ENCODE measurements at regions not wholly inside any gene's neighbourhood (a gene's known extent, or its start where the extent isn't known, plus 50 kb on each side); places are given as distances from the start of the nearest gene placed in this dataset.

DNA sequence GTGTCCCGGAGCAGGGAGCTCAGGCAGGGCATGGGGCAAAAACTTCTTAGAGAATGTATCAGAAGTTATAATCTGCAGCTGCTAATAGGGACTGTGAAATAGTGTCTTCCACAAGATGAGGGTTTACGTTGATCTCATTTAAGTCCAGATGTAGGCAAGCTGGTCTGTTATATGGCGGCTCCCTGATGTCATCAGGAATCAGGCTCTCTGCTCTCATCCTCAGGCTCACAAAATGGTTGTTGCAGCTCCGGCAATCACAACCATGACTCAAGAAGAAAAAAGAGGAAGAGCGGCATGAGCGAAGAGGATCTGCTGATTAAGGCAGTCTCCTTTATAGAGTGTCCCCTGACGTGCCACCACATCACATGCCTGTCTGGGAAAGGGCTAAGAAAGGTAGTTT is 191.3 kb downstream of the KLF5 start:
- no peak for DNase-seq
- Histone ChIP-seq H3K27me3 (ENCODE audit: control insufficient read depth in 1 of 2, insufficient read depth in 1 of 2, low read length in 2 of 2) (no peaks in the 10 kb centered on the region), H3K36me3 (ENCODE audit: control insufficient read depth in 1 of 2, insufficient read depth in 2 of 2, low read depth in 1 of 2, low read length in 2 of 2) (no peaks in the 10 kb centered on the region), H3K27ac (ENCODE audit: low read length, poor library complexity, severe bottlenecking) (no peak overlapping the region), H2AK5ac (ENCODE audit: low read length, severe bottlenecking) (no peak overlapping the region), H3K4me1 (ENCODE audit: control insufficient read depth, insufficient read depth, low read depth, low read length) (no peaks in the 10 kb centered on the region), H4K8ac (ENCODE audit: low read length) (no peak overlapping the region), H3K14ac (ENCODE audit: low read length in 2 of 2) (no peak overlapping the region), H4K91ac (ENCODE audit: low read length) (no peak overlapping the region), H3K23ac (ENCODE audit: low read length in 2 of 2) (no peak overlapping the region), H2BK5ac (ENCODE audit: low read depth, low read length, poor library complexity, severe bottlenecking) (no peak overlapping the region), H3K4me2 (ENCODE audit: low read length, poor library complexity, severe bottlenecking) (no peak overlapping the region), H2BK120ac (ENCODE audit: low read depth, low read length) (no peak overlapping the region), H3K9me3 (ENCODE audit: control insufficient read depth, low read length) (no peaks in the 10 kb centered on the region), H3K4me3 (ENCODE audit: insufficient read depth in 1 of 2, low read depth in 1 of 2, low read length in 2 of 2) (no peak overlapping the region), H2BK12ac (ENCODE audit: low read length in 2 of 2) (no peak overlapping the region), H2BK15ac (ENCODE audit: low read depth, poor library complexity, severe bottlenecking) (no peak overlapping the region), H3K4ac (ENCODE audit: low read depth in 1 of 2, low read length in 2 of 2) (no peak overlapping the region), H2AFZ (ENCODE audit: low read depth, low read length) (no peak overlapping the region), H3K18ac (ENCODE audit: low read depth in 1 of 2, low read length in 2 of 2) (no peak overlapping the region), H3K79me1 (replicated peaks; ENCODE audit: low read length, poor library complexity, severe bottlenecking) (no peaks in the 10 kb centered on the region), H3K9ac (ENCODE audit: low read length) (no peak overlapping the region)
- 99% methylated on average over 7 of the region's 7 CpGs for WGBS

DNA sequence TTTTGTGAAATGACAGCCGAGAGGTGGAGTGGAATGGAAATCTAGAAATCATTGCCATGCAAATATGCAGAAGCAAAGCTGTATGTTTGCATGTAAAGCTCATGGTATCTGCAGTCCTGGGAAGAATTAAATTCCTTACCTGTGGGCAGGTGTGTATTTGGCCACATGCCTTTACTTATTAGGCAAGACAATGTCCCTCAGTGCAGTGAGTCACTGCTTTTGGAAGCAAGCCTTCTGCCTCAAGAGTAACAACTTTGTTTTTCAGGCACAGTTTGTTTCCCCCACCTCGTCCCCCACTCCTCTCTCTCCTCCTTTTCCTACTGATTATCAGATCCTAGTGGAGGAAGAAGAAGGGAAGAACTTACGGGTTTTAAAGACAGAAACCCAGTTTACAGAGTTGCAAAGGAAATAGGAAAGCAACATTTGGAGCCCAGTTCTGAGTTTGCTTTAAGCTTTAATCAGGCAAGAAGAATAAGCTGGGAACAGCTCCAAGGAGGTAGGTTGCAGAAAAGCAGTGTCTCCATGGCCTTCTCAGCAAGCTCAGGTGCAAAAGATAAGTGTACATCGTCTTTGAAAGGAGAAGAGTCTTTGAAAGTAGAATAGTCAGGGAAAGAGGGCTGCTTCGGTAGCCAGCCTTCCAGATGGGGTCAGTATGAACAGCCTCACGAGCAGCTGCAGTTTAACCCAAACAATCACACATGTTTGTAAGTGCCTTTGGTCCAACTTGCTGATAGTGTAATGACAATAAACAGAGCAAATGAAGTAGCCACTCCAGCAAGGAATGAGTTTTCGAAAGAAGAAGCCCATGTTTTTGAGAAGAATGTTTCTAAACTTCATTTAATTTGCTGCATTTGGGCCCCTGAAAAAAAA is 190.1 kb downstream of the KLF5 start:
- H3K9ac ChIP-seq (ENCODE audit: low read length), result no peak overlapping the region
- no peak overlapping the region for H3K4me2 ChIP-seq (ENCODE audit: low read length, poor library complexity, severe bottlenecking)
- WGBS, result 32% methylated on average over 6 of the region's 7 CpGs
- H3K79me1 ChIP-seq (replicated peaks; ENCODE audit: low read length, poor library complexity, severe bottlenecking), result no peaks in the 10 kb centered on the region
- no peak overlapping the region for H3K4ac ChIP-seq (ENCODE audit: low read depth in 1 of 2, low read length in 2 of 2)
- no peak overlapping the region for H2AFZ ChIP-seq (ENCODE audit: low read depth, low read length)
- no peak overlapping the region for H2BK15ac ChIP-seq (ENCODE audit: low read depth, poor library complexity, severe bottlenecking)
- H3K23ac ChIP-seq (ENCODE audit: low read length in 2 of 2), result no peak overlapping the region
- no peak overlapping the region for H4K91ac ChIP-seq (ENCODE audit: low read length)
- no peak overlapping the region for H3K4me3 ChIP-seq (ENCODE audit: insufficient read depth in 1 of 2, low read depth in 1 of 2, low read length in 2 of 2)
- H3K18ac ChIP-seq (ENCODE audit: low read depth in 1 of 2, low read length in 2 of 2), result peak overlapping the region in 1 of 2 experiments; percentile 9
- no peaks in the 10 kb centered on the region for H3K27me3 ChIP-seq (ENCODE audit: control insufficient read depth in 1 of 2, insufficient read depth in 1 of 2, low read length in 2 of 2)
- no peak overlapping the region for H3K14ac ChIP-seq (ENCODE audit: low read length in 2 of 2)
- no peak overlapping the region for H4K8ac ChIP-seq (ENCODE audit: low read length)
- H3K4me1 ChIP-seq (ENCODE audit: control insufficient read depth, insufficient read depth, low read depth, low read length), result no peaks in the 10 kb centered on the region
- no peak overlapping the region for H2BK12ac ChIP-seq (ENCODE audit: low read length in 2 of 2)
- no peaks in the 10 kb centered on the region for H3K9me3 ChIP-seq (ENCODE audit: control insufficient read depth, low read length)
- DNase-seq, result peak; percentile 73
- H2AK5ac ChIP-seq (ENCODE audit: low read length, severe bottlenecking), result no peak overlapping the region
- no peak overlapping the region for H2BK120ac ChIP-seq (ENCODE audit: low read depth, low read length)
- no peak overlapping the region for H3K27ac ChIP-seq (ENCODE audit: low read length, poor library complexity, severe bottlenecking)
- no peak overlapping the region for H2BK5ac ChIP-seq (ENCODE audit: low read depth, low read length, poor library complexity, severe bottlenecking)
- no peaks in the 10 kb centered on the region for H3K36me3 ChIP-seq (ENCODE audit: control insufficient read depth in 1 of 2, insufficient read depth in 2 of 2, low read depth in 1 of 2, low read length in 2 of 2)

GRCh38 chr13:73248154-73248553 is 189.3 kb downstream of the KLF5 start:
- no peak overlapping the region for H2BK12ac ChIP-seq (ENCODE audit: low read length in 2 of 2)
- H3K36me3 ChIP-seq (ENCODE audit: control insufficient read depth in 1 of 2, insufficient read depth in 2 of 2, low read depth in 1 of 2, low read length in 2 of 2), result no peaks in the 10 kb centered on the region
- H4K91ac ChIP-seq (ENCODE audit: low read length), result no peak overlapping the region
- no peak overlapping the region for H2BK15ac ChIP-seq (ENCODE audit: low read depth, poor library complexity, severe bottlenecking)
- H3K23ac ChIP-seq (ENCODE audit: low read length in 2 of 2), result no peak overlapping the region
- WGBS, result no CpG with 5 or more reads among the region's 3 CpGs
- no peak overlapping the region for H3K14ac ChIP-seq (ENCODE audit: low read length in 2 of 2)
- no peak overlapping the region for H2BK5ac ChIP-seq (ENCODE audit: low read depth, low read length, poor library complexity, severe bottlenecking)
- H3K4me3 ChIP-seq (ENCODE audit: insufficient read depth in 1 of 2, low read depth in 1 of 2, low read length in 2 of 2), result no peak overlapping the region
- H3K4ac ChIP-seq (ENCODE audit: low read depth in 1 of 2, low read length in 2 of 2), result no peak overlapping the region
- H3K27ac ChIP-seq (ENCODE audit: low read length, poor library complexity, severe bottlenecking), result no peak overlapping the region
- no peak overlapping the region for H2BK120ac ChIP-seq (ENCODE audit: low read depth, low read length)
- no peak overlapping the region for H2AFZ ChIP-seq (ENCODE audit: low read depth, low read length)
- H3K18ac ChIP-seq (ENCODE audit: low read depth in 1 of 2, low read length in 2 of 2), result no peak overlapping the region
- H3K9ac ChIP-seq (ENCODE audit: low read length), result no peak overlapping the region
- no peaks in the 10 kb centered on the region for H3K9me3 ChIP-seq (ENCODE audit: control insufficient read depth, low read length)
- no peak overlapping the region for H2AK5ac ChIP-seq (ENCODE audit: low read length, severe bottlenecking)
- H3K4me2 ChIP-seq (ENCODE audit: low read length, poor library complexity, severe bottlenecking), result no peak overlapping the region
- H3K79me1 ChIP-seq (replicated peaks; ENCODE audit: low read length, poor library complexity, severe bottlenecking), result no peaks in the 10 kb centered on the region
- DNase-seq, result no peak
- no peaks in the 10 kb centered on the region for H3K27me3 ChIP-seq (ENCODE audit: control insufficient read depth in 1 of 2, insufficient read depth in 1 of 2, low read length in 2 of 2)
- H4K8ac ChIP-seq (ENCODE audit: low read length), result no peak overlapping the region
- no peaks in the 10 kb centered on the region for H3K4me1 ChIP-seq (ENCODE audit: control insufficient read depth, insufficient read depth, low read depth, low read length)

- Histone ChIP-seq H3K27me3 (ENCODE audit: control insufficient read depth in 1 of 2, insufficient read depth in 1 of 2, low read length in 2 of 2) (no peaks in the 10 kb centered on the region), H3K36me3 (ENCODE audit: control insufficient read depth in 1 of 2, insufficient read depth in 2 of 2, low read depth in 1 of 2, low read length in 2 of 2) (no peaks in the 10 kb centered on the region), H2BK15ac (ENCODE audit: low read depth, poor library complexity, severe bottlenecking) (no peak overlapping the region), H2AFZ (ENCODE audit: low read depth, low read length) (no peak overlapping the region), H2BK120ac (ENCODE audit: low read depth, low read length) (no peak overlapping the region), H2BK5ac (ENCODE audit: low read depth, low read length, poor library complexity, severe bottlenecking) (no peak overlapping the region), H2BK12ac (ENCODE audit: low read length in 2 of 2) (no peak overlapping the region), H3K4ac (ENCODE audit: low read depth in 1 of 2, low read length in 2 of 2) (no peak overlapping the region), H3K27ac (ENCODE audit: low read length, poor library complexity, severe bottlenecking) (no peak overlapping the region), H3K9me3 (ENCODE audit: control insufficient read depth, low read length) (no peaks in the 10 kb centered on the region), H3K18ac (ENCODE audit: low read depth in 1 of 2, low read length in 2 of 2) (no peak overlapping the region), H3K4me1 (ENCODE audit: control insufficient read depth, insufficient read depth, low read depth, low read length) (no peaks in the 10 kb centered on the region), H4K8ac (ENCODE audit: low read length) (no peak overlapping the region), H3K14ac (ENCODE audit: low read length in 2 of 2) (no peak overlapping the region), H2AK5ac (ENCODE audit: low read length, severe bottlenecking) (no peak overlapping the region), H3K4me2 (ENCODE audit: low read length, poor library complexity, severe bottlenecking) (no peak overlapping the region), H3K23ac (ENCODE audit: low read length in 2 of 2) (no peak overlapping the region), H3K9ac (ENCODE audit: low read length) (no peak overlapping the region), H3K79me1 (replicated peaks; ENCODE audit: low read length, poor library complexity, severe bottlenecking) (no peaks in the 10 kb centered on the region), H4K91ac (ENCODE audit: low read length) (no peak overlapping the region), H3K4me3 (ENCODE audit: insufficient read depth in 1 of 2, low read depth in 1 of 2, low read length in 2 of 2) (no peak overlapping the region)
- no peak for DNase-seq
- WGBS, result 99% methylated on average over 6 of the region's 6 CpGs
Measured at GRCh38 chr13:73245246-73245645, 186.4 kb downstream of the KLF5 start.

Measured in mesenchymal stem cell (in vitro differentiated cells and primary cell).